HG03442 (cell line): ENCODE measurements at regions not wholly inside any gene's neighbourhood (a gene's known extent, or its start where the extent isn't known, plus 50 kb on each side); places are given as distances from the start of the nearest gene placed in this dataset.

Experiments used
- ATAC-seq: cut with Tn5 transposase; IDR thresholded peaks from one replicate; pipeline ENCODE4 v1.9.1; 2021; ENCODE audit warnings: mild to moderate bottlenecking, moderate library complexity; ENCODE audit not compliant: unreplicated experiment

- no peak for ATAC-seq
Observed at GRCh38 chr20:51106011-51106410, 83.1 kb upstream of the KCNG1 start.

- ATAC-seq: no peak
Observed at GRCh38 chr20:51104960-51105920, 82.3 kb upstream of the KCNG1 start.

DNA sequence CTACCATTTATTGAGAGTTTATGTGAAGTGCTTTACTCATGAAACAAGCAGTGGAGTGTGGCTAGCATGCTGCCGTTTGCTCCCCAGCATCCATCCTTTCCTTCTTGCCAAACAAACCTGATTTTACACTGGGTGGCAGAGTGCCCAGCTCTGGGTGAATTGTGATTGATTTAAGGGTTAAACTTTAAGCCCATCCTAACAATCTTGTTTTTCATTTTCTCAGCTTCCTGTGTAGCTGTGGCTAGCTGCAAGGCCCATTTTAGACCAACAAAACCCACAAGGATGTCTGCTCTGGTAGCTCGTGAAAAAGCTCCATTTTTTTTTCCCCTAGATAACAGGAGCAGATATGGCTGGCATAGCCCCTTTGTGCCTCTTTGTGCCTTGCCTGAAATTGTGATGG, 77.7 kb upstream of the KCNG1 start:
- no peak for ATAC-seq

- no peak for ATAC-seq
Observed at GRCh38 chr20:51098284-51098810, 75.4 kb upstream of the KCNG1 start.

GRCh38 chr20:51097351-51098120, 74.6 kb upstream of the KCNG1 start:
- ATAC-seq: no peak

- ATAC-seq: no peak
Observed at GRCh38 chr20:51096582-51097267, 73.8 kb upstream of the KCNG1 start.

- no peak for ATAC-seq
Observed at GRCh38 chr20:51095633-51096521, 73.0 kb upstream of the KCNG1 start.

GRCh38 chr20:51094221-51094620, 71.3 kb upstream of the KCNG1 start:
- ATAC-seq: no peak

GRCh38 chr20:51093240-51093763, 70.4 kb upstream of the KCNG1 start:
- ATAC-seq: no peak

- ATAC-seq: no peak
Observed at GRCh38 chr20:51092338-51092737, 69.4 kb upstream of the KCNG1 start.

DNA sequence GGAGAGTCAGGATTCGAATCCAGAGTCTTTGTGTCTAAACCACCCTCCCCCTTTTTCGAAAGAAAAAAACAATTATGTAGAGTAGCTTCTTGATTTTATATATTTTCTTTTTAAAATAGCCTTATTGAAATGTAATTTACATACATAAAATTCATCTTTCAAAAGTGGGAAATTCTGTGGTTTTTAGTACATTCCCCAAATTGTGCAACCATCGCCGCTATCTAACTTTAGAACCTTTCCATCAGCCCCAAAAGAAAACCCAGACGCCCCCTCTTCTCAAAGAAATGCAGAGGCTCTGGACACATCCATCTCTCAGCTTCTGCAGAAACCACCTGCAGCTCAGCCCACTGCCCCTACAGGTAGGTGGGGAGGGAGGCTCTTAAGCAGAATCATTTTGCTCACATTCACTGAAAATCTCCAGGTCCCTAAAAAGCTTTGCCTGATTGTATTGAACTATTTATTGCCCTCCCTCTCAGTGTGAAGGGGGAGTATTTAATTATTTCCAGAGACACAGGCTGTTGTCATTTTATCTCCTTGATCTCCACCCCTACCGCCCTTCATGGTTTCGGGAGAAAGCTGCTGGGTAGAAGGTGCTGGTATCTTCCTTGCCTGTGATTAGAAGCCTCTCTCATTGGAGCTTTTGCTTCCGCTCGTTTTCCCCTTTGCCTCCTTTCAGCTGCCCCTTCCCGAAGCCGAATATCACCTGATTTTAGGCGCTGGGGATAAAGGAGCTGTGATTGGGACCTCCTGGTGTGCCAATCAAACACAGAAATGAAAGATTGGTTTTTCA, 68.7 kb upstream of the KCNG1 start:
- no peak for ATAC-seq

DNA sequence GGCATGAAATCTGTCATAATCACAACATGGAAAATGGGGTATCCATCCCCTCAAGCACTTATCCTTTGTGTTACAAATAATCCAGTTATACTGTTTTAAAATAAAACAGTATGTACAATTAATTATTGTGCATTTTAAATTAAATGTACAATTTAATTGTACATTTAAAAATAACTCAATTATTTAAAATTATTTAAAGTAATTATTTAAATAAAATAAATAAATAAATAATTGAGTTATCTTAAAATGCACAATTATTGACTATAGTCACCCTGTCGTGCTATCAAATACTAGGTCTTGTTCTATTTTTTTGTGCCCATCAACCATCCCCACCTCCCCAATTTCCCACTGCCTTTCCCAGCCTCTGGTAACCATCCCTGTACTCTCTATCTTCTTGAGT, 66.9 kb upstream of the KCNG1 start:
- ATAC-seq: no peak

DNA sequence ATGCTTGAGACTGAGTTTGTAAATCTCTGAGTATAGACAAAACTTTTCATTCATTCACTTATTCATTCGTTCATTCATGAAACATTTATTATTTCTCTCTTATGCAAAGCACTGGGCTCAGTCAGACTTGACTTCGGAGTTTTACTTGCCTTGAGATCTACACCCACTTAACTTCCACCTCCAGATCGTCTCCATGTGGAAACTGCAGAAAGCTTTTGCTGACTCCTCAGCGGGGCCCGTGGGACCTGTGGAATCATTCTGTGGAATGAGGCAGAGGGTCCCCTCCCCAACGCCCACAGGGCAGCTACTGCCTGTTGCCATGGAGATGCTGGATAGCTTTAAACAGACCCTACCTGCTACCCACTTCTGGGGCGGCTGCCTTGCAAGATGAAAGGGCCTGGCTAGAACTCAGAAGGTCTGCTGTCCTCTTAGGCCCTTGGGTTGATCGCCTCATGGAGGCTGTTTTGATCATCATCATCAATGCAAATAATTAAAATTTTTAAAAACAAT, 66.4 kb upstream of the KCNG1 start:
- ATAC-seq: no peak

DNA sequence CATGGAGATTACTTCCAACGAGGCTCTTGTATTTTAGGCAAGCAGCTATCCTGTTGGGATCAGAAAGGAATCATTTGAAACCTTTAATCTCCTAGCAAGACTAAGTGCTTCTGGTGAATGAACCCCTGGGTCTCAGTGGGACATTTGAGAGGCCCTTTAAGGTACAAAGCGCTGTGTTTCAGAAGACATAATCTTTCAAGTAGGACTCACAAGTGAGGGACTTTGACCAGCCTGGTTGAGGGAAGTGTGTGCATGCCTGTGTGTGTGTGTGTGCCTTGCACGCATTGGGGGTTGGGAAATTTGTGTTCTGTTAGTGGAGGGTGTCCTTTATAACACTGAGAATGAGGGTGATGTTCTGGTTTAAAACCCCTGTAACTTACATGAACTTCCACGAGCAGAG, 64.4 kb upstream of the KCNG1 start:
- ATAC-seq: no peak

DNA sequence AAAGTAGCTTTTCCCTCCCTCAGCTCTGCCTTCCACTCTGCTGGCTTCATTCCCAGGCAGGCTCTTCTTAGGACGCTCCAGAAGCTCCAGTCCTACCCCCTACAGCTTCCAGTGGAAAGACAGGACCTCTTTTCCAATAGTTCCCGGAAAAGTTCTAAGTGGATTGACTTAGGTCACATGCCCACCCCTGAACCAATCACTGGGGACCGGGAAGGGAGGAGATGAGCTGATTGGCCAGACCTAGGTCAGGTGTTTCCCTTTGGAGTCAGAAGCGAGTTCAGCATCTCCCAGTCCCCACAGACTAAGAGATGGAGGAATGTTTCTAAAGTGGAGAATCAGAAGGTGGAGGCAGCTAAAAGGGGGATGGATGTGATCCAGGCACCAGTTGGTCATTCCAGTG, 62.9 kb upstream of the KCNG1 start:
- ATAC-seq: no peak

DNA sequence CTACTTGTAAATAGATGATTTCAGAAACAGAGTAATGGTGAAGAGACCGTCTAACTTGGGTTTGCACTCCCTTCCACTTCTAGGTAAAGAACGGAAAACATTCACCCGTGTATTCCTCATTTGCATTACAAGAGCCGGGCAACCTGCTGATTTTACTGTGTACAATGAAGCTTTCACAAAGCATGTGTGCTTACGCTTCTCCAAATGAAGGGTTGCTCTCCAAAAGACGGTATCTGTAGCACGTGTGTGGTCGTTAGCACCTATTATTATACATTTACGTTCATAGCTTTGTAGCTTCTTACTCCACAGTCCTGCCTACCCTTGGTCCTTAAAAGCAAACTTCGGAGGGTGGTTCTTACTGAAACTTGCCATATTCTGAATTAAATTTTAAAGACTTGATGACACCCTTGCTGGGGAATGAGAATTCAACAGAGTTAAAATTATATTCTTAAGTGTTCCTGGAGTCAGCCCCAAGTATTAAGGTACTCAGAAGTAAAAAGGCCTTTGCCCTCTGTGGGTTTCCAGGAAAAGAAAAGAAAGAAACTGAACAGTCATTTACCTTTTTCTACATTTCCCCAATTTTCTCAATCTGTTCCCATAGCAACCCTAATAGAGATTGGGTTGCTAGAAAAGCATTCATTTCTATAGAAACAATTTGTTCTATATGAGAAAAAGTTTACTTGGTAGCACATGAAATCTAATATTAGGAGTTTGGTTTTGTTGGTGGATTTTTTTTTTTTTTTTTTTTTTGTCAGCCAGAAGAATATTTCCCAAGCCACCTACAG, 61.9 kb upstream of the KCNG1 start:
- ATAC-seq: no peak

GRCh38 chr20:51083447-51083846, 60.5 kb upstream of the KCNG1 start:
- no peak for ATAC-seq

GRCh38 chr20:51082988-51083387, 60.1 kb upstream of the KCNG1 start:
- no peak for ATAC-seq
